ENCODE measurements at regions not wholly inside any gene's neighbourhood (a gene's known extent, or its start where the extent isn't known, plus 50 kb on each side); places are given as distances from the start of the nearest gene placed in this dataset.

GRCh38 chr5:56303511-56303910 is 70.4 kb upstream of the ANKRD55 start:
- no peak for TF ChIP-seq SIN3A (IDR thresholded peaks at IDR 0.05; ENCODE audit: borderline replicate concordance, insufficient read depth, low read length)
- no peak for TF ChIP-seq POLR2AphosphoS5 (IDR thresholded peaks at IDR 0.05; ENCODE audit: low read depth, low read length)
- no peak for TF ChIP-seq TAF1 (IDR thresholded peaks at IDR 0.05; ENCODE audit: borderline replicate concordance, insufficient read depth, low read length)

All from PFSK-1 (cell line).